PC-9 (cell line): ENCODE measurements at regions not wholly inside any gene's neighbourhood (a gene's known extent, or its start where the extent isn't known, plus 50 kb on each side); places are given as distances from the start of the nearest gene placed in this dataset.

Source experiments
- BruUV-seq: library from RNA; stranded (reverse); fragments of 400-500 nt; replicated peaks from 2 replicates; lab custom pipeline; 2021; lab: Mats Ljungman, UMichigan
- CTCF ChIA-PET: fragments of 300-600 bp; sonication (Branson Sonifier 250); formaldehyde crosslinking; loops from one replicate; lab custom pipeline; 2022; ENCODE audit warnings: antibody characterized with exemption; lab: Charles Lee
- POLR2A ChIA-PET: fragments of 300-600 bp; sonication (Branson Sonifier 250); formaldehyde crosslinking; loops from one replicate; lab custom pipeline; 2022; ENCODE audit warnings: antibody characterized with exemption; ENCODE audit not compliant: unreplicated experiment; lab: Charles Lee
- DNase-seq, 2 experiments: peaks; one replicate each; pipeline versions ENCODE4 v3.0.0 to v3.0.0-alpha.2; 2015 to 2022; ENCODE audit warnings: mixed read lengths in 1 of 2
- H2AFZ ChIP-seq: fragments of 200-600 bp; sonication (generic); 2 replicates; pipeline ENCODE4 v1.8.1; 2017; ENCODE audit warnings: antibody characterized with exemption
- H3F3A ChIP-seq: fragments of 200-600 bp; sonication (generic); 2 replicates; pipeline ENCODE4 v1.8.1; 2017; ENCODE audit warnings: antibody characterized with exemption, mild to moderate bottlenecking, low read depth; ENCODE audit not compliant: insufficient read depth
- H3K27ac ChIP-seq: fragments of 200-600 bp; sonication (generic); 2 replicates; pipeline ENCODE4 v1.6.1; 2016; ENCODE audit warnings: mixed run types
- H3K27me3 ChIP-seq: fragments of 200-600 bp; sonication (generic); 2 replicates; pipeline ENCODE4 v1.6.1; 2016; ENCODE audit warnings: low read depth, mixed run types; ENCODE audit not compliant: insufficient read depth
- H3K36me3 ChIP-seq: fragments of 200-600 bp; sonication (generic); 2 replicates; pipeline ENCODE4 v1.6.1; 2016; ENCODE audit warnings: low read depth, mixed run types
- H3K4me1 ChIP-seq: fragments of 200-600 bp; sonication (generic); replicated peaks from 2 replicates; pipeline ENCODE4 v1.6.1; 2016; ENCODE audit warnings: mixed run types; ENCODE audit not compliant: insufficient read depth
- H3K4me2 ChIP-seq: fragments of 200-600 bp; sonication (generic); 2 replicates; pipeline ENCODE4 v1.6.1; 2017; ENCODE audit warnings: mixed run types
- H3K4me3 ChIP-seq: fragments of 200-600 bp; sonication (generic); 2 replicates; pipeline ENCODE4 v1.6.1; 2016; ENCODE audit warnings: mixed run types
- H3K79me2 ChIP-seq: fragments of 200-600 bp; sonication (generic); 2 replicates; pipeline ENCODE4 v1.6.1; 2017; ENCODE audit warnings: low read depth, mixed run types
- H3K9me2 ChIP-seq: fragments of 200-600 bp; sonication (generic); 2 replicates; pipeline ENCODE4 v1.8.1; 2017; ENCODE audit warnings: mild to moderate bottlenecking; ENCODE audit not compliant: insufficient read depth
- H3K9me3 ChIP-seq: fragments of 200-600 bp; sonication (generic); 2 replicates; pipeline ENCODE4 v1.8.1; 2016; ENCODE audit warnings: low read depth; ENCODE audit not compliant: insufficient read depth
- H4K20me1 ChIP-seq: fragments of 200-600 bp; sonication (generic); 2 replicates; pipeline ENCODE4 v1.8.1; 2017; ENCODE audit not compliant: insufficient read depth
- EZH2 ChIP-seq: fragments of 200-600 bp; sonication (generic); IDR thresholded peaks from 2 replicates; pipeline ENCODE4 v1.8.0; 2017; ENCODE audit warnings: antibody characterized with exemption, low read depth
- intact Hi-C: fragments of 100-400 bp; cut with micrococcal nuclease; formaldehyde crosslinking; loops from one replicate; pipeline ENCODE4 v1.10.0; 2022; ENCODE audit not compliant: unreplicated experiment
- TF ChIP-seq, protein P1 (sequence below): fragments of 200-600 bp; sonication (generic); conservative IDR thresholded peaks from 2 replicates; pipeline ENCODE4 v1.6.1; 2017; ENCODE audit warnings: mixed run types, antibody characterized with exemption, mild to moderate bottlenecking, moderate library complexity

- peaks cover 49% of the 10 kb centered on the region for H3K27me3 ChIP-seq
- no peaks in the 10 kb centered on the region for H3K9me2 ChIP-seq
- no peaks in the 10 kb centered on the region for H4K20me1 ChIP-seq
- H3K27ac ChIP-seq, result no peak overlapping the region
- no peak overlapping the region for H2AFZ ChIP-seq
- H3F3A ChIP-seq, result no peaks in the 10 kb centered on the region
- TF ChIP-seq, protein P1, sequence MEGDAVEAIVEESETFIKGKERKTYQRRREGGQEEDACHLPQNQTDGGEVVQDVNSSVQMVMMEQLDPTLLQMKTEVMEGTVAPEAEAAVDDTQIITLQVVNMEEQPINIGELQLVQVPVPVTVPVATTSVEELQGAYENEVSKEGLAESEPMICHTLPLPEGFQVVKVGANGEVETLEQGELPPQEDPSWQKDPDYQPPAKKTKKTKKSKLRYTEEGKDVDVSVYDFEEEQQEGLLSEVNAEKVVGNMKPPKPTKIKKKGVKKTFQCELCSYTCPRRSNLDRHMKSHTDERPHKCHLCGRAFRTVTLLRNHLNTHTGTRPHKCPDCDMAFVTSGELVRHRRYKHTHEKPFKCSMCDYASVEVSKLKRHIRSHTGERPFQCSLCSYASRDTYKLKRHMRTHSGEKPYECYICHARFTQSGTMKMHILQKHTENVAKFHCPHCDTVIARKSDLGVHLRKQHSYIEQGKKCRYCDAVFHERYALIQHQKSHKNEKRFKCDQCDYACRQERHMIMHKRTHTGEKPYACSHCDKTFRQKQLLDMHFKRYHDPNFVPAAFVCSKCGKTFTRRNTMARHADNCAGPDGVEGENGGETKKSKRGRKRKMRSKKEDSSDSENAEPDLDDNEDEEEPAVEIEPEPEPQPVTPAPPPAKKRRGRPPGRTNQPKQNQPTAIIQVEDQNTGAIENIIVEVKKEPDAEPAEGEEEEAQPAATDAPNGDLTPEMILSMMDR, result no peak
- no peak for TF ChIP-seq EZH2
- H3K9me3 ChIP-seq, result no peaks in the 10 kb centered on the region
- intact Hi-C loops, result no loop called here
- no peaks in the 10 kb centered on the region for H3K79me2 ChIP-seq
- H3K36me3 ChIP-seq, result no peaks in the 10 kb centered on the region
- POLR2A ChIA-PET, result no interaction called here
- H3K4me3 ChIP-seq, result no peak overlapping the region
- no peak for DNase-seq
- H3K4me2 ChIP-seq, result no peak overlapping the region
- no TSS peak for BruUV-seq
- H3K4me1 ChIP-seq, result no peaks in the 10 kb centered on the region
- CTCF ChIA-PET, result no interaction called here
Measured at GRCh38 chr15:77804210-77804609, 171.5 kb upstream of the LINGO1 start.

DNA sequence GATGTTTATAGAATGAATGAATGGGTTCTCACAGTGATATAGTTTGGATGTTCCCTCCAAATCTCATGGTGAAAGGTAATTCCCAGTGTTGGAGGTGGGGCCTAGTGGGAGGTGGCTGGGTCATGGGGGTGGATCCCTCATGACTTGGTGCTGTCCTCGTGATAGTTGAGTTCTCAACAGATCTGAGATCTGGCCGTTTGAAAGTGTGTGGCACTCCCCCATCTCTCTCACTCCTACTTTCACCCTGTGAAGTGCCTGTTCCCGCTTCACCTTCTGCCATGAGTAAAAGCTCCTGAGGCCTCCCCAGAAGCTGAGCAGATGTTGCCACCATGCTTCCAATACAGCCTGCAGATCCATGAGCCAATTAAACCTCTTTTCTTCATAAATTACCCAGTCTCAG, 170.8 kb upstream of the LINGO1 start:
- Histone ChIP-seq H2AFZ (no peak overlapping the region), H3K4me2 (no peak overlapping the region), H3K4me3 (no peak overlapping the region), H4K20me1 (no peaks in the 10 kb centered on the region), H3K79me2 (no peaks in the 10 kb centered on the region), H3K9me2 (no peaks in the 10 kb centered on the region), H3K27me3 (peaks cover 47% of the 10 kb centered on the region), H3K36me3 (no peaks in the 10 kb centered on the region), H3K9me3 (no peaks in the 10 kb centered on the region), H3F3A (no peaks in the 10 kb centered on the region), H3K27ac (no peak overlapping the region), H3K4me1 (no peaks in the 10 kb centered on the region)
- ChIA-PET CTCF (no interaction called here), POLR2A (no interaction called here)
- BruUV-seq, result no TSS peak
- no peak for DNase-seq
- intact Hi-C loops, result no loop called here
- no peak for TF ChIP-seq EZH2
- TF ChIP-seq, protein P1, result no peak

- no peaks in the 10 kb centered on the region for H3K9me2 ChIP-seq
- H3K4me3 ChIP-seq, result no peak overlapping the region
- ChIA-PET POLR2A (no interaction called here), CTCF (no interaction called here)
- no peak overlapping the region for H3K4me2 ChIP-seq
- no TSS peak for BruUV-seq
- no peak for DNase-seq
- H3K4me1 ChIP-seq, result no peaks in the 10 kb centered on the region
- H2AFZ ChIP-seq, result no peak overlapping the region
- H3K27ac ChIP-seq, result no peak overlapping the region
- no peaks in the 10 kb centered on the region for H4K20me1 ChIP-seq
- intact Hi-C loops, result no loop called here
- H3K79me2 ChIP-seq, result no peaks in the 10 kb centered on the region
- peaks cover 53% of the 10 kb centered on the region for H3K27me3 ChIP-seq
- TF ChIP-seq EZH2, result no peak
- TF ChIP-seq, protein P1, result no peak
- no peaks in the 10 kb centered on the region for H3K9me3 ChIP-seq
- H3F3A ChIP-seq, result no peaks in the 10 kb centered on the region
- H3K36me3 ChIP-seq, result no peaks in the 10 kb centered on the region
Measured at GRCh38 chr15:77800305-77800704, 167.6 kb upstream of the LINGO1 start.
